ENCODE measurements at regions not wholly inside any gene's neighbourhood (a gene's known extent, or its start where the extent isn't known, plus 50 kb on each side); places are given as distances from the start of the nearest gene placed in this dataset.
A peak's percentile ranks its signal among the peaks of the same experiment; 100 is the strongest.
"Not testable (repeated sequence)": the region's sequence is repeated elsewhere in the genome, so short reads cannot be mapped to it uniquely, and the experiment has no call there.

DNA sequence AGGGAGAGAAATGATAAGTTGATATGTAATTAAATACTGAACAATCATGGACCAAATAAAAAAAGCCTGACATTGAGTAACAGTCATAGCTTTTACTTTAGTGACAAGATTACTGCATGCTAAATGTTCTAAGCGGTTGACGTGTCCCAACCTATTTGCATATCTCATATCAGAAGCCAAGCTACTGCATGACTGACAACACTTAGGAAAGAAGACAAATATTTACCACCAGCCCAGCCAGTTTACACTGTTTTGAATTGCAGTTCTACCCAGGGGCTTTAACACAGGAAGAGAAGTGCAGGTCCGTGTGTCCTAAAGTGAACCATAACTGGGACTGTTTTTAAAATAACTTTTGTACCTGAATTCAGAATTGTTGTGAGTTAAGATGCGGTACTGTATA, 219.9 kb downstream of the PRDM9 start:
- no peak for DNase-seq

DNA sequence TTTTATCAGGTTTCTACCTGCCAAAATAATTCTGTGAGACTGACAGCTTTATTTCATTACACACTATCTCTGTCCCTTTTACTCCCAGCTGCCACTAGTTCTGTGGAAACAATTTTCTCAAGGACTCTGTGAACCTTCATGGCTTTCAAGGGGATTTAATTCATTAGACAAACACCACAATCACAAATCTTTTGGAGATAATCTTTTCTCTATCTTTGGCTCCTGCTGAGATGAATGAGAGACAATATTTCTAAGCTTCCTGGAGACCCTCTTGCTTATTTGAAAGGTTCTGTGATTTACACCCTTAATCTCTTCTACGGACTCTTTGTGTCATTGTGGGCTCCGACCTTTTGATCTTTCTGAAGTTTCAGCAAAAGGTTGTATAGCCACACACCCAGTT, 222.6 kb downstream of the PRDM9 start:
- DNase-seq: no peak

DNA sequence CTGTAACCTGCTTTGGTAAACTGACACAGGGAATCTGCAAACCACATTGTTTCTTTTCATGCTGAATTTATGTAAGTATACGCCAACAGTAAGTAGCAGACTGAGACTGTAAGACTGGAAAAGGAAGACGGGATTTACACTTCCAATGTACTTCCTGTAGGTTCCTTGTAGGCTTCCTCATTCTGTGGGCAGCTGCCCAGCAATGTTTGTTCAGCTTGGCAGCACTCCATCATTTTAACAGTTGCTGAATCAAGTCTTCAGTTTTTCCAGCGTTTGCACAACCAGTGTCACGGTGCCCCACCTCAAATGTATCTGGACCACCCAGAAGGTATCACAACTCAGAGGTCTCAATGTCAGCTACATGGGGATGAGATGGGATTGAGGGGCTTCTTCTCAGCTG, 232.6 kb downstream of the PRDM9 start:
- DNase-seq: no peak

DNA sequence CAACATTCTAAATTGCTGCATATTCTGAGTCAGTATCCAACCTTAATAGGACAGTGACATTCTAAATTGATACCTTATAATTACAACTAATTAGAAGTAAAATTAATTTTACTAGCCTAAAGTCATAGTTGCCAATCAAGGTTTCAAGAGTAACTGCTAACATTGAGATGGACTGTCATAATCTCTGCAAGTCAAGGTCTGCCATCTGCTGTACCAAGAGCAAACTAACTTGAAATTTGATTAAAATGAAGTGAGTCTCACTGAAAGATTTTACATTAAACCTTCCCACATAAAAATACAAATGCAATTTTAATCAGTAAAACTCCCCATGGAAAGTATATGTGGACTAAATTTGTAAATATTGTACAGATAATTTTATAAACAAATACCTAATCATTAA, 235.3 kb downstream of the PRDM9 start:
- DNase-seq: no peak

DNA sequence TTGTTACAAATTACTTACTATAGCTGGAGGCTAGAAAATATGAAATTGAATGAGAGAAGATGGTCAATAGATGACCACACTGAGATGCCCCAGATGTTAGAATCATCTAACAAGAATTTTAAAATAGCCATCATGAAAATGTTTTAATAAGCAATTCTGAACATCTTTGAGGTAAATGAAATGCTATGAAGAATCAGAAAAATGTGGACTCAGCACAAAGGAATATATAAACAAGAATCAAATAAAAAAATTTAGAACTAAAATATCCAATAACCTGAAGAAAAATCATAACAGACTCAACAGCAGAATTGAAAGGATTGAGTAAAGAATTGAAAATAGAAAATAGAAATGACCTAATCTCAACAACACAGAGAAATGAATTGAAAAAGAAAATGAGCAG, 248.5 kb downstream of the PRDM9 start:
- no peak for DNase-seq

DNA sequence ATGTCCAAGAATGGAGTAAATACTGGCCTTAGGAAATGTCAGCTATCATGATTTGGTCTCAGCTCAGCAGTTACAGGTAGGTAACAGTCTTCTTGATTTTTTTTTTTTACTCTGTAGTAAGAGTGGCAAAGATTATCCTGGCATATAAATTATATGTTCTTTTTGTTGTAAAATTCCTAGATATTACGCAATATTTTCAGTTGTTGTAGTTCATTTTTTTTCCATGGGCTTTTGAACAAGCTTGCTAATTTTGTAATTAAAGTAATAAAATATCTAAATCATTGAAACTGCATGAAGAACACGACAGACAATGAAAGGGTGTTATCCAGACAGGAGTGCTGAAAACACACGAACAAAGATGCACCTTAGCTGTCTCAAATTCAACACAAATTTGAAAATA, 249.4 kb downstream of the PRDM9 start:
- no peak for DNase-seq

DNA sequence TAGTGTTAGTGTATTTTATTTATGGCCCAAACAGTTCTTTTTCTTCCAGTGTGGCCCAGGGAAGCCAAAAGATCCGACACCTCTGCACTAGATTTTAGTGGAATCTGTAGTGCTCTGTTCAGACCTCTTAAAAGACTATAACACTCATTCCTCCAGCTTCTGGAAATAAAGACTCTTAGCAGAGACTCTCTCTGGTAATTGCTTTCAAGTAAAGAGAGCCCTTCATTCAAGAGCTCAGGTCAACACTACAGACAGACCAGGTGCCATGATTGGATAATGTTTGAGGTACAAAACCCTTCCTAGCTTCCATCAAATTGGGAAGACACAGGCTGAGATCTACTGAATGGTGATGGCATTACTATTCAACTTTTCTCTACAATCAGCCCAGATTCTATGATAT, 255.8 kb downstream of the PRDM9 start:
- no peak for DNase-seq

DNA sequence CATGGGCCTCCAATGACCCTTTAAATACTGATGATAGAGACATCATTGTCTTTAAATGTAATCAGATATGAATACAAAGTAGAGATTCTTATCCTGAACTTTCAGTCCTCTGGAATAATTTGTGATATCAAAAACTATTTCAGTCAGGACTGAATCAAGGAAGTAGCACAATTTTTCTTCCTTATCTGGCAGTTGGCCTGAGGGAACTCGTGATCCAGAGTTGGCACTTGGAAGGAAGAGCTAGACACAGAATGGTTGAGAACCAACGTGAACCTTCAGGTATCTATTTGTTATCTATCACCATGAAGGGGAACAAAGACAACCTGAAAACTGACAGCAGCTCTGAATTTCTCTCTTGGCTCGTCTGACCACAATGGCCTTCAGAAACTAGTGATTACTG, 269.3 kb downstream of the PRDM9 start:
- DNase-seq: no peak

DNA sequence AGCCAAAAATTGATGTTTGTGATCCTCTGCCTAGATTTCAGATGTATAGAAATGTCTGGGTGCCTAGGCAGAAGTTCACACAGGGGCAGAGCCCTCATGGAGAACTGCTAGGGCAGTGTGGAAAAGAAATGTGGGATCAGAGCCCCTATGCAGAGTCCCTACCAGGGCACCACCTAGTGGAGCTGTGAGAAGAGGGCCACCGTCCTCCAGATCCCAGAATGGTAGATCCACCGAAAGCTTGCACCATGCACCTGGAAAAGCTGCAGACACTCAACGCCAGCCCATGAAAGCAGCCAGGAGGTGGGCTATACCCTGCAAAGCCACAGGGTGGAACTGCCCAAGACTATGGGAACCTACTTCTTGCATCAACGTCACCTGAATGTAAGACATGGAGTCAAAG, 292.9 kb downstream of the PRDM9 start:
- DNase-seq: not testable (repeated sequence)

DNA sequence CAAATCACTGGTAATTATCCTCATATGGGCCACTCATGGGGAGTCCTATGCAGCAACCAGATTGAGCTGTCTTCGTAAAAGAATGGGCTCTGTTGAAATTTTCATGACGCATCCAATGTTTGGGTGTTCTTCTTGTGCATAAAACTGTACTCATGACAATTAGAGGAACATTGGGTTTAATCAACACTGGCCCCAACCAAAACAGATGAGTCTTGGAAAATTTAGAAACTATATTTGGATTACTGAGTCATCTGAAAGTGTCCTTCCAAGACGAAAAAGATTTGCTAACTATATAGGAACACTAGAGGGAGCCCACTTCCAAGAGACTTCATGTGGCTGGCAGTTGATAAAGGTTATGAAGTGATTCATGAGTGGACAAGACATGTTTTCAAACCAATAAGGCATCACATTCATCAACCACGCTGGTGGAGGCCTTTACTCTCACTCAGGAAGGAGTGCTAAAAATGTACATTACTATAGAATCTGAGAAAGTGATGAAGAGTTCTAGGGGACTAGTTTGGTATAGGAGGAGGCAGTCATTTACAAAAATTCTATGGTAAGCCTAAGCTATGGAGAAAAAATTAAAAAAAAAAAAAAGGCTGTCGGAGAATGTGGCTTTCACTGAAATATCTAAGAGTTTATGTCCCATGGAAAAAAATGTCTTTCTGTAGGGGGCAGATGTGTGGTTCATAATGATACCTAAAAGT, 313.5 kb downstream of the PRDM9 start:
- DNase-seq: no peak

DNA sequence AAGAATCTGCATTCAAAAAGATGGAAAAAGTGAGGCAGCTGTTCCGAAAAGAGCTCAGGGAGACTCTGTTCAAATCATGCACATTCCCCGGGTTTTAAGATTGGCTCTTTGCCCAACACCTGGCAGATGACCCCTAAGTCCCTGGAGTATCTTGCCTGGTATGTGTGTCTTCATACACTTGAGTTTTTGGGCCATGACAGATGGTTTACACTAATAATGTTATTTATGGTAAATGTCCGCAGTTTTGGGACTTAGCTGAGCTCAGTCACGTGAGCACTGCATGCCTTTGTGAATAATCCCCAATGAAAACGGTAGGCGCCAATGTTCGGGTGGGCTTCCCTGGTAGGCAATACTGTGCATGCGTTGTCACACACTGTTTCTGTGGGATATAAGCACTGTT, 316.1 kb downstream of the PRDM9 start:
- no peak for DNase-seq

DNA sequence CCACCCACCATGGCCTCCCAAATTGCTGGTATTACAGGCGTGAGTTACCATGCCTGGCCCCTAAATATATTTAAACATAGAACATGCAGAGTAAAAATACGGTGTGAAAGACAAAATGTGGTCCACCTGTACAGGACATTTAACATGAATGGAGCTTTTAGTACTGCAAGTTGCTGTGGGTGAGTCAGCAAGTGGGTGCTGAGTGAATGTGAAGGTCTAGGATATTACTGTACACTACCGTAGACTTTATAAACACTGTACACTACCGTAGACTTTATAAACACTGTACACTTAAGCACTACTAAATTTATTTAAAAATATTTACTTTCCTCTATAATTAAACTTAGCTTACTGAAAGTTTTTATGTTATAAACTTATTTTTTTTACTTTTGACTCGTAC, 317.8 kb downstream of the PRDM9 start:
- DNase-seq: no peak

DNA sequence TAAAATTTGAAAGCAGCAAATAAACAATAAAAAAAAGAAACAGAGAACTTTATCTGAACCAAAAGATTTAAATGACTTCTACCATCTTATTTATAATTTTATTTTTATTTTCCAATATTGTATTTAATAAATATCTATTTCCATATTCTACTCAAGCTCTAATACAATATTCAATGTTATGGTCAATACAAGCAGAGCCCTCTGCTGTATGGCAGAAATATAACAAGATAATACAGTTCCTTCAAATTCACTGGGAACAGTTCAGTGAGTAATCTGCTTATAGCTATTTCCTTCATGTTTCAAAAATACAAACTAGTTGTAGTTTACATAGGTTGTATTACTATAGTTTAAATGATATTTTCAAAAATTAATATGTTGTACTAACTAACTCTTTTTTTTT, 332.7 kb downstream of the PRDM9 start:
- DNase-seq: no peak

DNA sequence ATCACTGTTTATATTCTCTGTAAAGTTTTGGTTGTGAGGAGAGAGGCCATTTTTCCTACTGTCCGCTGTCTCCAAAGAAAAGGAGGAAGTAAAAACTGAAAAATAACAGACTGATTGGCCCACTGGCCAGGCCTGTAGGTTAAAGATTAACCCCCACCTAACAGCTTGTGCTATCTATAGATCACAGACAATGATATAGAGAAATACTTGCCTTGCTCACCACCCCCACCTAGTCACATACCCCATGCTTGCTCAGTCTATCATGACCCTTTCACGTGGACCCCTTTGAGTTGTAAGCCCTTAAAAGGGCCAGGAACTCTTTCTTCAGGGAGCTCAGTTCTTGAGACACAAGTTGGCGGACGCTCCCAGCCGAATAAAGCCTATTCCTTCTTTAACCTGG, 357.4 kb downstream of the PRDM9 start:
- DNase-seq: no peak

DNA sequence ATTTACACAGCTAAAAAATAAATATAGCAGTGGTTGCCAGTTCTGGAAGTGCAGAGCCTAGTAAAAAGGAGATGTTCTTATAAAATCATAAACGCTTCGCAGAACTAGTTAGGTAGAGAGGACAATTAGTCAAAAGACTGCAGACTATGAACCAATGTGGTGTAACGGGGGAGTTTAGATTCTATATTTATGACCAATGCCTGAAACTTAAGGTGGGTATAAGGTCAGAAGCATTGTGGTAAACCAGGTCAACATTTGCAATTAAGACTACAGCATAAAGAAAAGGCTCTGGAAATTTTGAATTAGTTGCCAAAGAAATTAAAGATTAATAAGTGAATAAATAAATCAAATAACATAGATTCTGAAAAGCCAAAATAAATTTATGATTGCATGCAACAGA, 370.4 kb downstream of the PRDM9 start:
- DNase-seq: no peak

DNA sequence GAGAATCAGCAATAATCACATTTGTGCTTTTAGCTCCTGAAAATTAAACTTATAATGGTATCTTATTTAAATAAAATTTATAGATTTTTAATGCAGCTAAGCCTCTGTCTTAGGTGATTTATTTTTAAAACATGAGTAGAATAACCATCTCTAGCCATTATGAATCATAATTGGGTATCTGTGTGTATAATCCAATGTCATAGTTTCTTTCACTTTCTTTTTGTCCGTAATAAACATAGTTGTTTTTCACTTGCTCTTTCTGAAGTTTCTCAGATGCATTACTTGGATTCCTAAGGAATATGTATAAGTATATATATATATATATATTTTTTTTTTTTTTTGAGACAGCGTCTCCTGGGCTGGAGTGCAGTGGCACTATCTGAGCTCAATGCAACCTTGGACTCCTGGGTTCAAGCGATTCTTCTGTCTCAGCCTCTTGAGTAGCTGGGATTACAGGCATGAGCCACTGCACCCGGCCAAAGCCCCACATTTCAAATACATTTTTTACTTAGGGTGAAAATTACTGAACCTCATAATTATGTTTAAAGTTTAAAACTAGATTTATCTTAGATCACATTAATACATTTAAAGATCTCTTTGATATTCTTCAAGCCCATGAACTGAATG, 377.1 kb downstream of the PRDM9 start:
- DNase-seq: no peak

DNA sequence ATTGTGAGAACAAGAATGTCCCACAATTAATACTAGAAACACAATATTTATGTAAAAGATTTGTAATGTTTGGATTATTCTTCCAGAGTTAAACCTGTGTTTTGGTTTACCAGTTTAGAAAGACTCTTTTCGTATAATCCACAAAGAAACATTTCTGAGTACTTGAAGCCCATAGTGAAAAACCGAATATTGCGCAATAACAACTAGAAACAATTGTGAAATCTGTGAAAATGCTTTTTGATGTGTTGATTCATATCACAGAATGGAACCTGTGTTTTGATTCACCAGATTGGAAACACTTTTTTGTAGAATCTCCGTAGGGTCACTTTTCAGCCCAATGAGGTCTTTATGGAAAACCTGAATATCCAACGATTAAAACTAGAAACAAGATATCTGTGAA, 386.2 kb downstream of the PRDM9 start:
- no peak for DNase-seq

DNA sequence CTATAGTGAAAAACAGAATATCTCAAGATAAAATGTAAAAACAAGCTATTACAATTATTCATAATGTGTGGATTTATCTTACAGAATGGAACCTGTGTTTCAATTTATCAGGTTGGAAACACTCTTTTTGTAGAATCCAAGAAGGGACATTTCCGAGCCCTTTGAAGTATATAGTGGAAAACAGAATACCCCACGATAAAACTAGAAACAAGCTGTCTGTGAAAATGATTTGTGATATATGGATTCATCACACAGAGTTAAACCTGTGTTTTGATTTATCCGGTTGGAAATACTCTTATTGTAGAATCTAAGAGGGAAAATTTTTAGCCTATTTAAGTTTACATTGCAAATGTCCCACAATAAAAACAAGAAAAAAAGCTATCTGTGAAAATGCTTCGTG, 388.2 kb downstream of the PRDM9 start:
- DNase-seq: no peak

DNA sequence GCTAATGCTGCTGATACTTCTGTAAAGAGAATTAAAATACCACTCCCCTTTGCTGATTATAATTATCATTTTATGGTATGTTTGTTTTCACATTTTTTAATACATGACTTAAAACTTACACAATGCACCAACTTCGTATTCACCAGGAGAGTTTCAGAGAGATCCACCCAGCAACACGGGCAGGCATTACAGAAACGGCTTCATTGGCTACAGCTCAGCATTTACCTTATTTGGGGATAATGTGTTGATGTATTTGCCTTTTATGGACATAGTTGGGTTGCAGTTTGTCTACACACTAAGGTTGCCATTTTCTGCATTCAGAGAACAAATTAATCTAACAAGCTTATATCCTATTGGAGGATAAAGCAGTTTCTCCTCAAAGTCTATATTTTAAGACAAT, 423.6 kb downstream of the PRDM9 start:
- no peak for DNase-seq

DNA sequence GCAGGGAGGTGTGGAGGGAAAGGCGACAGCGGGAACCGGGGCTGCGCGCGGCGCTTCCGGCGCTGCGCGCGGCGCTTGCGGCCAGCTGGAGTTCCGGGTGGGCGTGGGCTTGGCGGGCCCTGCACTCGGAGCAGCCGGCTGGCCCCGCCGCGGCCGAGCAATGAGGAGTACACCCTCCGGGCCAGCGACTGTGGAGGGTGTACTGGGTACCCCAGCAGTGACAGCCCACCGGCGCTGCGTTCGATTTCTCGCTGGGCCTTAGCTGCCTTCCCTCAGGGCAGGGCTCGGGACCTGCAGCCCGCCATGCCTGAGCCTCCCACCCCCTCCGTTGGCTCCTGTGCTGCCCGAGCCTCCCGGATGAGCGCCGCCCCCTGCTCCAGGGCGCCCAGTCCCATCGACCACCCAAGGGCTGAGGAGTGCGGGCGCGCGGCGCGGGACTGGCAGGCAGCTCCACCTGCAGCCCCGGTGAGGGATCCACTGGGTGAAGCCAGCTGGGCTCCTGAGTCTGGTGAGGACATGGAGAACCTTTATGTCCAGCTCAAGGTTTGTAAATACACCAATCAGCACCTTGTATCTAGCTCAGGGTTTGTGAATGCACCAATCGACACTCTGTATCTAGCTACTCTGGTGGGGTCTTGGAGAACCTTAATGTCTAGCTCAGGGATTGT, 444.0 kb downstream of the PRDM9 start:
- DNase-seq: peak in 1 of 5 experiments; percentile 26

DNA sequence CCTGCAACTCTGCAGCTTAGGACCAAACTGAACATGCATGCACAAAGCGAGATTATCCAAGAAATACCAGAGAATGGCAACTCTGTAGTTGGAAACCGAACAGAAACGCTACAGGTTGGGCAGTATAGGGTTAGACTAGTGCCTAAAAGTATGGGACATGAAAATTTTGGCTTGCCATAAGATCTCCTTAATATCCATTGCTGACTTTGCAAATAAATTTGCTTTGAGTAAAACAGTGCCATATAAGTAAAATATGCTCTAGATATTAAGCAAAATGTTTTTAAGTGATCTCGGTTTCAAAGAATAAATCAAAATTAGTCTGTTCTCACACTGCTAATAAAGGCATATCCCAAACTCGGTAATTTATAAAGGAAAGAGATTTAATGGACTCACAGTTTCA, 456.0 kb downstream of the PRDM9 start:
- DNase-seq: no peak

DNA sequence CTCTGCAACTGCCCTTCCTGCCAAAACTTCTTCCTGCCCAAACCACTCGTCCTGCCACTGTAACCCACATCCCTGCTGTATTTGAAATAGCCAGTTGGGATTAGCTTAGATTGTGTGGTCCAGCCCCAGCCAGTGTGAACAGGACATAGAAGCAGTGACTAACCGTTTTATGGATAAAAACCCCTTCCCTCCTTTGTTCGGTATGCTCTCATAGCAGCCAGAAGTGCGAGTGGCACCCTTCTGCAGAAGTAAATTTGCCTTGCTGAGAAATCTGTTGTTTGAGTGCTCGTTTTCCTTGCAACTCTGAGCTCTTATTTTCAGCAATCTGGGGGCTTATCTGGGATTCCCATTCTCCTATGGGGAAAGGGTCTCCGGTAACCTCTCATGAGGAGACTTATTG, 470.0 kb downstream of the PRDM9 start:
- DNase-seq: no peak

DNA sequence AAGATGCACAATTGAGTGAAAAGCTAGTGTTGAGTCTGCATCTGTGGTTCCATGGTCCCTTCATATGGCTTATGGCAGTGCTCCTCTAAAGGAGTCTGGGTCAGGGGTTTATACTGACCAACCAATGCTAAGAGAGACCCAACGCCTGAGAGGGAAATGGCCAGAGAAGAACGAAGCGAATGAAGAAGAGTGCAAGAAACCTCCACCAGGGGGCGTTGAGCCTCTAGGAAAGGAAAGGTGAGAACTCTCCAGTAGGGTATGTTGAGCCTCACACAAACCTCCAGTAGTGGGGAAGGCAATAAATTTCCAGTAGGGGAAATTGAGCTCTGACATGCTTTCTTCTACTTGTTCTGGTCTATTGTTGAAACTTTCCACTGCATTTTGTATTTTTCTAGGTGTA, 470.6 kb downstream of the PRDM9 start:
- DNase-seq: peak in 1 of 5 experiments; percentile 7

DNA sequence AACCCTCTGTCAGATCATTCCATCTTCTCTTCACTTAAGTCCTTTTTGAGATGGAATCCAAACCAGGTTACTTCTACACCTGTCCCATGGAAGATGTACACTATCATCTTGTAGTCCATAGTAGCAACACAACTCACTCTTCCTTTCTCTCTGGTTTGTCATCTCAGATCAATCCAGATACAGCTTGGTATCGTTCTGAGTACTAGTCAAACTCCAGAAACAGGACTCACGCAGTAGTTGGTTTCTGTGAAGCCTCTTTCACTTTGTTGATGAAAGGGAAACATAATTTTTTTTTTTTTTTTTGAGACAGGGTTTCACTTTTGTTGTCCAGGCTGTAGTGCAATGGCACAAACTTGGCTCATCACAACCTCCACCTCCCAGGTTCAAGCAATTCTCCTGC, 484.0 kb downstream of the PRDM9 start:
- DNase-seq: peak in 1 of 5 experiments; percentile 32
